AG09319 (cell line): ENCODE measurements at regions not wholly inside any gene's neighbourhood (a gene's known extent, or its start where the extent isn't known, plus 50 kb on each side); places are given as distances from the start of the nearest gene placed in this dataset.

ENCODE experiments used
- DNase-seq: peaks from one replicate; pipeline ENCODE4 v3.0.0-alpha.2; 2010; ENCODE audit warnings: low read depth; ENCODE audit errors: extremely low read depth
- TF ChIP-seq, protein P1 (sequence below): IDR thresholded peaks from 2 replicates; pipeline ENCODE4 v1.5.1; 2011; ENCODE audit warnings: low read depth, mild to moderate bottlenecking, inconsistent platforms, low read length, moderate library complexity

- TF ChIP-seq, protein P1, sequence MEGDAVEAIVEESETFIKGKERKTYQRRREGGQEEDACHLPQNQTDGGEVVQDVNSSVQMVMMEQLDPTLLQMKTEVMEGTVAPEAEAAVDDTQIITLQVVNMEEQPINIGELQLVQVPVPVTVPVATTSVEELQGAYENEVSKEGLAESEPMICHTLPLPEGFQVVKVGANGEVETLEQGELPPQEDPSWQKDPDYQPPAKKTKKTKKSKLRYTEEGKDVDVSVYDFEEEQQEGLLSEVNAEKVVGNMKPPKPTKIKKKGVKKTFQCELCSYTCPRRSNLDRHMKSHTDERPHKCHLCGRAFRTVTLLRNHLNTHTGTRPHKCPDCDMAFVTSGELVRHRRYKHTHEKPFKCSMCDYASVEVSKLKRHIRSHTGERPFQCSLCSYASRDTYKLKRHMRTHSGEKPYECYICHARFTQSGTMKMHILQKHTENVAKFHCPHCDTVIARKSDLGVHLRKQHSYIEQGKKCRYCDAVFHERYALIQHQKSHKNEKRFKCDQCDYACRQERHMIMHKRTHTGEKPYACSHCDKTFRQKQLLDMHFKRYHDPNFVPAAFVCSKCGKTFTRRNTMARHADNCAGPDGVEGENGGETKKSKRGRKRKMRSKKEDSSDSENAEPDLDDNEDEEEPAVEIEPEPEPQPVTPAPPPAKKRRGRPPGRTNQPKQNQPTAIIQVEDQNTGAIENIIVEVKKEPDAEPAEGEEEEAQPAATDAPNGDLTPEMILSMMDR: no peak
- no peak for DNase-seq
These were observed 484.4 kb upstream of the KIF2A start for GRCh38 chr5:61821561-61821960.

DNA sequence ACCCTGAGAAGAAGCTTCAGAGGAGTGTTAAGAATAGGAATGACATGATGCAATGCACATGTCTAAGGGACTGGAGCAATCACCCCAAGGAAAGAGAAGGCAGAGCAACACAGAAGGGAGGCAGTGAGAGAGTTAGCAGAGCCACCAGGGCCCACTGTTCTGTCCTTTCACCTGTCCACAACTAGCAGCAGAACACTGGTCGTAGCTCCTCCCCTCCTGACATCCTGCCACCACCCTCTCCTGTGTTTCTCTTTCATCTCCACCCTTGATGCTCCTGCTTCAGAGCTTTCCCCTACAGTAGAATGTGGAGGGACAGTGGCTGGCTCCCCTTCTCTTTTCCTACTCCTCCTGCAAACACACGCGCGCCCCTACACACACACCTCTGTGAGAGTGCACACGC lies 483.4 kb upstream of the KIF2A start:
- TF ChIP-seq, protein P1: no peak
- DNase-seq: no peak

DNA sequence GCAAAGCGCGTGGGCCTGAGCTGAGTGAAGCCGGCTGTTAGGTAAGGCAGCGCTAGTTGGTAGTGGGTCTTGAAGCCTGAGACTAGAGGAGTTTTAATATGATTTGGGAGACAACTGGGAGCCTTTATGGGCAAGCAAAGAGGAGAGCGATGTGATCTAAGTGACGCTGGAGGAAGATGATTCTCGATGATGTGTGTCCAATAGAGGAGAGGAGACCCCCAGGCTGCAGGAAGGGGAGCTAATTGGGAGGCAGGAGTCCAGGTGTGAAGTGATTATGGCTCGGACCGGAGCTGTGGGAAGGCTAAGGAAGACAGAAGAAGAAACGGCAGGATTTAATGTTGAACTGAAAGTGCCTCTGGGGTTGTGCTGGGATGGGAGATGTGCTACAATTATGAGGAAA lies 482.9 kb upstream of the KIF2A start:
- TF ChIP-seq, protein P1: no peak
- DNase-seq: no peak

DNA sequence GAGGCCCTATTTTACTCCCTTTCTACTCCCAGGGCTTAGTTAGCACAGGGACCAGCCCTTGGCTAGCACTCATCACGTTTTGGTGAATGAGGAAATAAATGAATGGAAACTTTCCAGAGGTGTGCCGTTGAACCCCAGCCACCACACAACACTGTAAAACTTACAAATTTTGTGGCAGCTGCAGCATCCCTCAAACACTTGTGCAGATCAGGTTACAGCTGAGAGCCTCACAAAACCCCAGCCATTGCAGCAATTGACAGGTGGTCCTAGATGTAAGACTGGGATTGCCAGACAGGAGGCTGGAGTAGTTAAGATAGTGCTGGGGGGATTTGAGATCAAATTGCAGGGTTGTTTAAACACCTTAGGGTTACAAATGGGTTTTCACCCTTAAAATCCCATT lies 482.2 kb upstream of the KIF2A start:
- TF ChIP-seq, protein P1: no peak
- DNase-seq: no peak

DNA sequence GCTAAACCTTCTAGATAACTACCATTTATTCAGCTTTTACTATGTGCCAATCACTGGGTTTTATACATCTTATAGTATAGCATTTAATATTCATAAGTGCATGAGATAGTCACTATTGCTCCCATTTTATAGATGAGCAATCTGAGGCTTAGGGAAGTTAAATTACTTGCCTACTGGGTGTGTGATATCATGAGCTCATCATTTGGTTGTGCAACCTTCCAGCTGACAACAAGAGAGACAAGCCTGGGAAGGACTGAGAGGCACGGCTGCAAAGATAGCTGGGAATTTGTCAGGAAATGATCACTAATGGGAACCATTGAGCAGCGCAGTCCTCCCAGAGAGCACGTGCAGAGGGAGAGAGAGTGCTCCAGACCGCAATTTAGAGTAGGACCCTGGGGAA lies 481.6 kb upstream of the KIF2A start:
- no peak for DNase-seq
- TF ChIP-seq, protein P1: no peak

DNA sequence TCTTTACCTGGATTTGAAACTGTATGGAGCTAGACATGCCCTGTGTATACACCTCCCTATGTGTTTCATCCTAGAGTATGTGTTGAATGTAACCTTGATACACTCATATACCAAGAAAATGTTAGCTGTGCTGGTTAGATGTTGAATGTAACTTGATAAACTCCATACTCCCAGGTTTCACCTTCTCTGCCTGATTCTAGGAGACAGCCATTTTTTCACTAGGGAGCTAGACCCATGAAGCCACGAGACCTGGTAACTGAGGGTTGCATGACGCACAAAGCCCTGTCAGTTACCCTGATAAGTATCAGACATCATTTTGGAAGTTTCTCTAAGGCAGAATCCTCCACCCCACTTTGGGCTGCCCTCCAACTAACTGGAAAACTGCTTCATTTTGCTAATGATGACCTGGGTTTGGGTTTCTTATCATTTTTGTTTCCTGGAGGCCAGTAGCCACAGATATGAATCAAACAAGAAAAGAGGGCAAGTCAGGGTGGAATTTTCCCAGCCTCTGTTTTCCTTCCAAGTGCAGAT lies 478.5 kb upstream of the KIF2A start:
- no peak for DNase-seq
- TF ChIP-seq, protein P1: no peak

DNA sequence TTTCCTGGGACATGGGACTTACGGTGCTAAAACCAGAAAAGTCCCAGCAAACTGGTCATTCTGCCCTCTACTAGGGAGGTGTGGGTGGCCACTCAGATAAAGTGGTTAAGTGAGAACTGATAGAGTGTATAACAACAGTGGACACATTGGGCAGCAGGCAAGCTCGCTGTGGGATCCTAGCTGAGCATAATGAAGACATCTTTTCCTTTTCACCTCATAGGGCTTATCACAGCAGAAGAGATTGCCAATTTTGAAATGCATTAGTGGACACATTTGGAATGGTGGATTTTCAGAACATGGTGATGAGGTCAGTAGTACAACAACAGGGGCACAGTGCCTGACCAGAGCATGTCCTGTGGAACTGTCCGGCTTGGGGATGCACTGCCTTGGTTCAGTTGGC lies 477.1 kb upstream of the KIF2A start:
- no peak for DNase-seq
- TF ChIP-seq, protein P1: no peak
